Superior temporal gyrus (tissue), 1 donor: ENCODE measurements at regions not wholly inside any gene's neighbourhood (a gene's known extent, or its start where the extent isn't known, plus 50 kb on each side); places are given as distances from the start of the nearest gene placed in this dataset.

Source experiments
- DNase-seq: peaks from one replicate; pipeline ENCODE4 v3.0.0-alpha.2; 2016; ENCODE audit errors: extremely low spot score

DNA sequence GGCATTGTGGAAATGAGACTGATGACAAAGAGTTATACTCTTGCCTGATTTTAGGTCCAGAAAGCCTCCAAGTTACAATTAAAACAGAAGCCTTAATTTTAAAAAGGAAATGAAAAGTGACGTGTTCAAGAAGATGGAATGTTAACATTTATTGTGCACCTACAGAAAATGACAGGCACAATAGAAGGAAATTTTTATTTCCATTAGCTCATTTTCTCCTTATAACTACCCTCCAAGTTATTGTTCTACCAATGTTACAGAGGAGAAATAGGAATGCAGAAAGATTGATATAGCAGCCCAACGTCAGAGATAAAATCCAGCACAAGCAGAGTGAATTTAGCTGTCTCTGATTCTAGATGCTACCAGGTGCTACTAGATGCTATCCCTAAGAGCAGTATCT, 736.9 kb upstream of the KIRREL3 start:
- no peak for DNase-seq

DNA sequence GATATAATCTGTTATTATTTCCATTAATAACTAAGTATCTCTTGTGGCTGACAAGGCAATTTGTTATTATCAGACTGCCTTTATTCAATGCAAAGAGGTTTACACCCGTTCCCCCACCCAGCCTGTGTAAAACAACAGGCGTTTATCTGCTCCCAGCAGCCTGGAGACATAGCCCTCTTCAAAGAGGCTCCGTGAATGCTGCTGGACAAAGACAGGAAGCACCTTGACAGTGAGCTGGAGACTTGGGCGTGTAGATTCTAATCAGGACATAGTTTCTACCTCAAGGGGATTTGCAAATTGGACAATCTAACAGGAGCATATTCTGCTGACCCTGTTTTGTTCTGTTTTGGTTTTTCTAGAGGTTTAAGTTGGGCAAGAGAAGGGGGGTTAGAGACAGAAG, 733.0 kb upstream of the KIRREL3 start:
- no peak for DNase-seq

DNA sequence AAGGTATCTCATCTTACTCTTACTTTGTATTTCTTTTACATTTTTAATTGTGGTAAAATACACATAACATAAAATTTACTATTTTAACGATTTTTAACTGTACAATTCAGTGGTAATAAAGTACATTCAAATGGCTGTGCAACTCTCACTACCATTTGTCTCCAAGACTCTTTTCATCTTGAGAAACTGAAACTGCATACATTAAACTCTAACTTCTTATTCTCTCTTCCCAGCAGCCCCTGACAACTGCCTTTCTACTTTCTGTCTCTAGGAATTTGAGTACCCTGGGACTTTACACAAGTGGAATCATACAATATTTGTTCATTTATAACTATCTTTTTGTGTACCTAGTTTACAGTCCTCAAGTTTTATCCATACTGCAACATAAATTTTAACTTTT, 725.8 kb upstream of the KIRREL3 start:
- no peak for DNase-seq

DNA sequence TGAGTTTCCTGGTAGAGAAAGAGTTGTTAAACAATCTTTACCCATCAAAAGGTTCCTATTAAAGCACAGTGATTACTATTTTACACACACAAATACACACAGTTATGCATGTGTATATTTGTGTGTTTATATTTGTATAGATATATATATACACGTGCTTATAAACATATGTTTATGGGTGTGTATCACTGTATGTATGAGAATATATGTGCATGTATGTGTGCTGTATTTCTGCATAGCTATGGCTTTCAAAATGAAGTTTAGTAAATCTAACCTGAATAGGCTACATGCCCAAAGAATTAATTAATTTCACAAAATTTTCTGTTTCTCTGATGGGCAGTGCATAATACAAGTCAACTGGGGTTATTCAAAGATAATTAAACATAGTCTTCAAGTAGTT, 723.1 kb upstream of the KIRREL3 start:
- DNase-seq: no peak

DNA sequence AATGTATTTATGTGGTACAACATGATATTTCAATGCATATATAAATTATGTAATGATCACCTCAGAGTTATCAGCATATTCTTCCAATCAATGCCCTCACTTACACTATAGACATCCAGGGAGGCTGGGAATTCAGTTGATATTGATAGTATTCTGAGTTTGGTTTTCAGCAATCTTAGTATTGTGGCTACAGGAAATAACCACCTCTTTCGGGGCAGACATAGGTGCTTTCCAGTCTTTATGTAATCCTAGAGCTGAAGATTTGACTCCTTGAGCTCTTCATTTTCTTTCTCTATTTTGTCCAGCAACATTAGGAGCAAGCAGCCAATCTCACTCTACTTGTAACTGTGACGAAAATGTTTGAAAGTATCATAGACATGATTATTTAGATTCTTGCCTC, 712.7 kb upstream of the KIRREL3 start:
- no peak for DNase-seq

- DNase-seq: no peak
These were observed 711.2 kb upstream of the KIRREL3 start for GRCh38 chr11:127711748-127712147.

DNA sequence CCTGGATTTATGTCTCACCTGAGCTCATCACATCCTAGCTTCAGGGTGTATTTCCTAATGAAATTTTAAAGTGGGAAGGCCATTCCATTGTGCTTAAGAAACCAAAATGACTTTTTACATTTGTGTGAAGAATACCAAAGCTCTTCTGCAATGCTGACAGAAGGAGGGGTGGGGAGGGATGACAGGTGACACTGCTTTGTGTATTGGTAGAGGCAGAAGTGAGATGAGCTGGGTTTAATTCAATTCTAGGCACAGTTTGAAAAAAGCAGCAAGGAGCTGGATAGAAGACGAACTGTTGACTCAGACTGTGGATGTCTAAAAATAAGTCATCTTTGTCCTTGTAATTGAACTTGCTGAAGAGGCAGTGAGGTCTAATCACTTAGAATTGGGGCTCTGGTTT, 710.3 kb upstream of the KIRREL3 start:
- no peak for DNase-seq

DNA sequence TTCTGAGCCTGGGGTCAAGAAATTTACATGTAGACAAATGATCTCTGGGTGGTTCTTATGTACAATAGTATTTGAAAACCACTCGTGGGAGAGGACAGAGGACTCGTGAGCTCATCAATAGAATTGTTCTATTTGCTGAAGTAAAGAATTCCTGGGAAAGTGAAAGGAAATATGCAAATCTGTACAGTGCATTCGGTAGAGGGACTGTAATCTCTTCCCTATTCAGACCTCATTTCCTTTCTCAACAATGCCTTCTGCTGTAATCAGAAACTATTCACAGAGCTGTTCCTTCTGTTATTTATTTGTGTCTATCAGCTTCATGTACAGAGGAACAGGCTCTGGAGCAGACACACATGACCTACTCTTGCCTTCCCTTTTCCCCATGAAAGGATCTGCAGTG, 709.4 kb upstream of the KIRREL3 start:
- DNase-seq: no peak

DNA sequence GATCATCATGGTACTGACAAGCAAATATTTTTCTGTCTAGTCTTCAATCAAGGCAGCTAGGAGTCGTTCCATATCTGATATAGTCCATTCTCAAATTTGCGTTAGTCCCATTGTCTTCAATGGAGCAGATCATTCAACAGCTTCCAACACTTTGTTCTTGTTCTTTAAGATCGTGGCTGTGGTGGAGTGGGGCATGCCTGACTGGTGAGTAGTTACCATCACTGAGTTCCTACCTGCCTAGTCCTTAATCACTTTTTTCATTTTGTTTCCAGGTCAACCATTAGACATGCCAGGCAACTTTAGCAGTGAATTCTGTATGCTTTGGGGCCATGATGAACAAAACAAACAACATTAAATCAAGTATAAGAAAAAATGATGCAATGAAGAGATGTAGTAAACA, 693.1 kb upstream of the KIRREL3 start:
- no peak for DNase-seq

DNA sequence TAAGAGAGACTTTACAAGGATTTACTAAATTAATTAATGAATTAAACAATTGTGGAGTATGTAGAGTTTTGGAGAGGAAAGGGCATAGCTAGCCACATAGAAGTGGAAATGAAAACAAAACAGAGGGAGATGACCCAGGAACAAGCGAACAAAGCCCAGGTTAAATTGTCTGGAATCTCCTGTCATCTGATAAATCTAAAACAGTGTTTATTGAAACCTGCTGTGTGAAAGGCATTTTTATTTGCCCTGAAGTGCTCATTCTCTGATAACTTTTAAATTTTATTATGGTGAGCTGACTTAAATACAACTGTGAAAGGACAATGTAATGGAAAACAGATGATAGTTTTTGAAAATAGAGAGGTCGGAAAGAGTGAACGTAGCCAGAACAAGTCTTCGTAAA, 682.8 kb upstream of the KIRREL3 start:
- DNase-seq: no peak

- no peak for DNase-seq
These were observed 679.4 kb upstream of the KIRREL3 start for GRCh38 chr11:127679816-127680545.

- no peak for DNase-seq
These were observed 678.1 kb upstream of the KIRREL3 start for GRCh38 chr11:127678631-127679030.

GRCh38 chr11:127677660-127678425, 677.3 kb upstream of the KIRREL3 start:
- DNase-seq: no peak

DNA sequence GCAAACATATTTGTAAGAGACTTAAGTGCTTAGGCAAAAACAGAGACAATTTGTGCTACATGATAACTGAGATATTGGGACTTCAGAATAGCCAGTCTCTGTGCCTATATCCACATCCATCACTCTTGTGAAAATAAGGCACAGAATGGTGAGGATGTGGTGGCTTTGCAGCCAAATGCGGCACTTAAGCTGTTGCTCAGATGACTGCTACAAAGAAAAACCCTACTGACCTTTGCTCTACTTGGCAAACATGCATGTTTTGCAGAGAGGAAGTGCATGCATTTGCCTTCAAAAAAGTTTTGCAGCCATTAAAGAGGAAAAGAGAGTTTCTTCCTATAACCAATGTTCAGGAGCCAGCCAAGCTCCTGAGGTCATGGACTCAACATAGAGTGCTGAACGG, 675.0 kb upstream of the KIRREL3 start:
- DNase-seq: no peak

DNA sequence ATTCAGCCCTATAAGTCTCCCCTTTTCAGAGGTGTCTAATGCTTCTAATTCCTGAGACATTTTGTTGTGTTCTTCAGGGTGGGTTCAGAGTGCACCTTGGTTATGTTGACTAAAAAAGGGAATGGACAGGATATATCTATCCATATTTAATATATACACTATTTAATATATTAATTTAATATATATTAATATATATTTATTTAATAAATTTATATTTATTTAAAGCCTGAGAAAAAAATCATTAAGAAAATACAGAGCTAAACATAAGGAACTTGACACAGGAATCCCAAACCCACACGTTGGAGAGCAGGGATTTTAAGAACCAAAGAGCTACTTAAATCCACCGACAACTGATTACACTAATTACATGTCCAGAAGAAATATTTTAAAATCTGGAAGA, 674.2 kb upstream of the KIRREL3 start:
- DNase-seq: no peak

GRCh38 chr11:127670374-127671119, 670.0 kb upstream of the KIRREL3 start:
- no peak for DNase-seq

- DNase-seq: no peak
These were observed 655.7 kb upstream of the KIRREL3 start for GRCh38 chr11:127656116-127656836.

GRCh38 chr11:127653076-127653475, 652.5 kb upstream of the KIRREL3 start:
- no peak for DNase-seq

DNA sequence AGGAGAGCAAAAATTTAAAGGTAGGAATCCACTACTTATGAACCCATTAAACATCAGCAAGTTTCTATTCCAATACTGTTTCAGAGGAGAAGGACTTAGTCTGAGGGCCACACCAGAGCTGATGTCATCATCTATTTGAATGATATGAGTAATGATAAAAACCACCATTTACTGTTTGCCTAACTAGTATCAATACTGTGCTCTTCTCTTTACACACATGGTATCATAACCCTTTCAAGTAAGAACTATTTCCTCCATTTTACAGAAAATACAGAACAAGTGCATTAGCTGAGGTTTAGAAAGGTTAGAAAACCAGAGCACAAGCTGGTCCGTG, 651.3 kb upstream of the KIRREL3 start:
- no peak for DNase-seq

DNA sequence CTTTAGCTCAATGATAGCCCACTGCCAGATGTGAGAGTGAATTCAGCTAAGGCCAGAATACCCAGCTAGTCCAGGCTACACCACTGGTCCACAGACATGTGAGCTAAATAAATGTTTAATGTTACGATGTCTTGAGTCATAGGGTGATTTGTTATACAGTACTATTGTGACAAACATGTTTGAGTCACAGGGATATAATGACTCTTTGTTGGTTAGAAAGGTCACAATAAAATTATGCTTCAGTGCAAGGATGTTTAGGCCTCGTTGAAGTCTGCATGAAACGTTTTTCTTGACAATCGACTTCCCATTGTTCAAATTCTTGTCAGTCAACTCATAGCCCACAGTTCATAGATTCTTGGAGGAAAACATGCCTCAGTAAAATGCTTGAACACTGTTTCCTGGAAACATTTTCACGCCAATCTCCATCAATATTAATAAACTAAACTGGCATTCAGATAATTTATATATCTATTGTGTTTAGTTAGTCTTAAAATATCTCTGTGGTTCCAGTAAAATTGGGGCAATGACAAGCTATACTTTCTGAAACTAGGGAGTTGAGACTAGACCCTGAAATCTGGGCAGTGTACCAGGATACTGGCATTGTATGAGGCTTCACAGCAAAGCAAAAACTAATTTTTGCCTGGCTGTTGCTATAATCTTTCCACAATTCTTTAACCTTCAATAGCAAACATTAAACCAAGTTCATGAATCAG, 650.8 kb upstream of the KIRREL3 start:
- DNase-seq: no peak

GRCh38 chr11:127649958-127650357, 649.4 kb upstream of the KIRREL3 start:
- no peak for DNase-seq

DNA sequence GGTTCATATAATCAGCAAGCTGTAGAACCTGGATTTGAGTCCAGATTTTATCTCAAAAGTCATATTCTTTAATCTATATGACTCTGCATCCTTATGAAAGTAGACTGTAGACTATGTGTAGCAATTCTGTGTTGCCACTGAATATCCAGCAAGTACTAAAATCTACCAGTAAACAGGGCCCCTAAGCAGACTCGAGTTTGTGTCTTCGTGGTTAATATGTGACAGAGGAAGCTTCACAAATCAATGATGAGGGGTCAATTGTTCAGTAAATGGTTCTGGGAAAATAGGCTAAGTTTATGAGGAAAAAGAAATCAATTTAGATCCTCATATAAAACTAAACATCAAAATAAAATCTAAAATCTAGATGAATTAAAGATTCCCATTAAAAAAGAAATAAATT, 648.5 kb upstream of the KIRREL3 start:
- no peak for DNase-seq
